ENCODE measurements at regions not wholly inside any gene's neighbourhood (a gene's known extent, or its start where the extent isn't known, plus 50 kb on each side); places are given as distances from the start of the nearest gene placed in this dataset.
"Not testable (repeated sequence)": the region's sequence is repeated elsewhere in the genome, so short reads cannot be mapped to it uniquely, and the experiment has no call there.

GRCh38 chr14:54010981-54011380, 54.4 kb upstream of the BMP4 start:
- DNase-seq (ENCODE audit: low read depth), result no peak

- no peak for DNase-seq (ENCODE audit: low read depth)
Observed at GRCh38 chr14:54023027-54023426, 66.4 kb upstream of the BMP4 start.

DNA sequence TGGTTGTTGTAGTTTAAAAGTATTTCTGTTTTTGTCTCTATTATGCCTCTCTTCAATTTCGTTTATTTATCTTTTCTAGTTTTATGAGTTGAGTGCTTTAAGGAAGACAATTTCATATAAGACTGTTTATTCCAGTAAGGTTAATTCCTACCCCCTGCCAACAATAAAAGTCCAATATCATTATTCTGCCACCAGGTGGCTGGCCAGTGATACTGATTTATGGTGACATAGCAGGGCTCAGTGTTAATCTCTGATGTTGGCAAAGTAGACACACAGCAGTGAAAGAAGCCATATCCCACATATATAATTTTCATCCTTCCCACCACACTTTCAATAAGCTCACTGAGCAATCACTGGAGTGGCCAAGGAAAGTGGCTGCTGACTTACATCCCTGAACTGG, 69.0 kb upstream of the BMP4 start:
- peak; percentile 32 for DNase-seq (ENCODE audit: low read depth)

GRCh38 chr14:54026671-54027070, 70.0 kb upstream of the BMP4 start:
- DNase-seq (ENCODE audit: low read depth), result no peak

GRCh38 chr14:54030996-54031395, 74.4 kb upstream of the BMP4 start:
- DNase-seq (ENCODE audit: low read depth), result not testable (repeated sequence)

DNA sequence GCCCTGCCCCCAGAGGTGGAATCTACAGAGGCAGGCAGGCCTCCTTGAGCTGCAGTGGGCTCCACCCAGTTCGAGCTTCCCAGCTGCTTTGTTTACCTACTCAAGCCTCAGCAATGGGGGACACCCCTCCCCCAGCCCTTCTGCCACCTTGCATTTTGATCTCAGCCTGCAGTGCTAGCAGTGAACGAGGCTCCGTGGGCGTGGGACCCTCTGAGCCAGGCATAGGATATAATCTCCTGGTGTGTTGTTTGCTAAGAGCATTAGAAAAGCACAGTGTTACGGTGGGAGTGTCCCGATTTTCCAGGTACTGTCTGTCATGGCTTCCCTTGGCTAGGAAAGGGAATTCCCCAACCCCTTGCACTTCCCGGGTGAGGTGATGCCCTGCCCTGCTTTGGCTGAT, 76.7 kb upstream of the BMP4 start:
- not testable (repeated sequence) for DNase-seq (ENCODE audit: low read depth)

- DNase-seq (ENCODE audit: low read depth), result no peak
Observed at GRCh38 chr14:54038724-54039123, 82.1 kb upstream of the BMP4 start.

- no peak for DNase-seq (ENCODE audit: low read depth)
Observed at GRCh38 chr14:54039311-54039710, 82.7 kb upstream of the BMP4 start.

DNA sequence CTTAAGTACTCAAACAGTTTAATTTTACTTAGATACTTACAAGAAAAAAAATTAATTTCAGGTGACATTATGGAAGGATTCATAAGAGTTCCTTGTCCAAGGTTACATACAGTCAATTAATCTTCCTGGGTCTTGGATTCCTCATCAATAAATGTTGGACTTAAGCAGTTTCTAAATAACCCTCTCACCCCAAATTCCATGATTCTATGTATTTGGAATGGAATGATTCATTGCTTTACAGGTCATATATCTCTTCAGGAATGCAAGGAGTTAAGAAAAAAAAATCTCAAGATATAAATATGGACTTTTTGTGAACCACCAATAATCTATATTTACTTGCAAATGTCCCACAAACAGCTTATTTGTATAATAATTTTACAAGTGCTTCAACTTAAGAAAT, 84.2 kb upstream of the BMP4 start:
- peak; percentile 33 for DNase-seq (ENCODE audit: low read depth)

- no peak for DNase-seq (ENCODE audit: low read depth)
Observed at GRCh38 chr14:54046250-54046649, 89.6 kb upstream of the BMP4 start.

GRCh38 chr14:54047645-54048308, 91.2 kb upstream of the BMP4 start:
- DNase-seq (ENCODE audit: low read depth), result no peak

GRCh38 chr14:54048311-54048710, 91.7 kb upstream of the BMP4 start:
- no peak for DNase-seq (ENCODE audit: low read depth)

GRCh38 chr14:54048736-54049135, 92.1 kb upstream of the BMP4 start:
- no peak for DNase-seq (ENCODE audit: low read depth)

DNA sequence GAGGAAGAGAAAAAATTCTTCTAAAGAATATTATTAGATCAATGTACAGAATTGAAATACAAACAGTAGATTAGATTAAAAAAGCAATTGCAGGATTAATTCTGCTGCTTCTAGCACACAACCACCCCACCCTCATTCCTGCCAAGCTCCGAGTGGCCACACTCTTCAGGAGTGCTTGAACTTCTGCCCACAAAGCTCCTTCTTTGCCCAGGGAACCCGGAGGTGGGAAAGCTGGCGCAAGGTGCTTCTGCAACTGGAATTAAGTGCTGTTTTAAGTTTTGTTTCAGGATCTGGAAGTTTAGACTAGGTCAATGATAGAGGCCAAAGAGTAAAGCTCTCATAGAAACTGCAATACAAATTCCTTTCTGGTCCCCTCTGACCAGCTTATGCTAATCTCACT, 94.1 kb upstream of the BMP4 start:
- no peak for DNase-seq (ENCODE audit: low read depth)

DNA sequence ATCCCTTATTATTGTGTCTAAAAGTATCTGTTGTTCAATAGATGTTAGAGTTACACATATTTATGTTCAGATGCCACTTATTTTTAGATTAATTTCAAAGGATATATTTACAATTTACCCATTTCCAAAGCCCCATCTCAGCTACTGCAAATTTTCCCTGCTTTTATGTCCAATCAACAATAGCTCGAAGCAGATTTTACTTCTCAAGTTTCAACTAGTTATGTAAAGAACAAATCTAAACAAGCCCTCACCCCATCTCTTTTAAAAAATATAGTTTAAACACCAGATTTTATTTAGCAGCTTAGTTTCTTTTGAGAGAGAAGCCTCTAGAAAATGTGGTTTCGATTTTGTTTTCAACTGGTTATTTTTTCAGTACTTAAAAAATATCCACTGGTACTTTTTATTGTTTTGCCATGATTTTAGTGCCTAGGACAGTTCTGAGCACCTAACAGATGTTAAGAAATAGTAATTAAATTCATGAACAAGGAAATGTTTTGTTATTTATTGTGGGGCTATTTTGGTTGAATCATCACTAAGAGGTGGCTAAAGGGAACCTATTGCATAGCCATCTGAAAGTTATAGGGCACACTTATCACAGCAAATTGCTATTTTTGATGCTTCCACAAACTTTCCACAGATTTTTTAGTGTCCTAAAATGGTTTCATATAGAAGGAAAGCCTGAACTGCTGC, 96.2 kb upstream of the BMP4 start:
- no peak for DNase-seq (ENCODE audit: low read depth)

DNA sequence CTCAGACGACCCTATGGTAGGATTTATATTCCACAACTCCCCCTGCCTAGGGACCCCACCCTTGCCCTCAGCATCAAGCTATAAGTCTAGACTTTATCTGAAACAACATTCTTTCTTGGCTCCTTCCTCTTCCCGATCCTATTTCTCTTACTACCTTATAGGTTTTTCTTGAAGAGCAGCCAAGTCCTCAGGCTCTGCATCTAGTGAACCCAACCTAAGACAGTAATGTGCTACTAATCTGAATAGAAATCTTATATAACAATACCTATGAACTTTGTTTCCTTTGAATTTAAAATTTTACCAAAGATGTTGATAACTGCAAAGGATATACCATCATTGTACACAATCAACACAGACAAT, 96.7 kb upstream of the BMP4 start:
- DNase-seq (ENCODE audit: low read depth), result no peak

- no peak for DNase-seq (ENCODE audit: low read depth)
Observed at GRCh38 chr14:54058505-54058904, 101.9 kb upstream of the BMP4 start.

GRCh38 chr14:54083549-54084239, 127.1 kb upstream of the BMP4 start:
- DNase-seq (ENCODE audit: low read depth), result peak; percentile 19

GRCh38 chr14:54085232-54085761, 128.7 kb upstream of the BMP4 start:
- DNase-seq (ENCODE audit: low read depth), result no peak

DNA sequence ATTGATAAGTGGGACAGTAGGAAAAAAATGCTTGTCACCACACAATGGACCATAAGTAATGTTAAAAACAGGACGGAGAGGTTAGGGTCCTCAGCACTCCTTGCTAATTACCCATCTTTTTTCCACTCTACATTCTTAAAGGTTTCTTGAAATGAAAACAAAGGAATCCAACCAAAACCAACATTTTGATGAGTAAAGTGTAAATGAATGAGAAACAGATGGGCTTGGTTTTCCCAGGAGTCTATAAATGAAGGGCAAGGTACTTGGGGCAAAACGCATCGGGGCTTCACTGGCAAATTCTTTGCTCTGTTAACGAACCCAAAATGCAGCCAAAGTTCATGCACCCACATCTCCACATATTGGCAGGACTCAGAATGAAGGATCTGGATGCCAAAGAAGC, 129.2 kb upstream of the BMP4 start:
- no peak for DNase-seq (ENCODE audit: low read depth)

DNA sequence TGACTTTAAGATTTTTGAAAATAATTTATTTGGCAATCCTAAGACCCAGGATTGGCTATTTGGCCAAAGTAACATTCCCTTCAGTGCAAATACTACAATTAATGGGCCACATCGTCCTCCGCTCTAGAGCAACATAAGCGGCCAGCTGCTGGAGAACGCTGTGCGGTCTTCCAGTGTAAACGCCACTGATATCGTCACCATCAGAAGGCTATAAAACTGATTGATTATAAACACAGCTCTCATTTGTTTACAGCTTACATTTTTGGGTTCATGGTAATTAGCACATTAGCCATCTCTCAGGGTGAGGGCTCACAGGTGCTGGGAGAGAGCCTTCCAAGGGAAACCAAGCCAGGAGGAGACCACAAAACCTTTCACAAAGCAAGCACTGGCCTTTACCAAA, 130.1 kb upstream of the BMP4 start:
- DNase-seq (ENCODE audit: low read depth), result no peak

DNA sequence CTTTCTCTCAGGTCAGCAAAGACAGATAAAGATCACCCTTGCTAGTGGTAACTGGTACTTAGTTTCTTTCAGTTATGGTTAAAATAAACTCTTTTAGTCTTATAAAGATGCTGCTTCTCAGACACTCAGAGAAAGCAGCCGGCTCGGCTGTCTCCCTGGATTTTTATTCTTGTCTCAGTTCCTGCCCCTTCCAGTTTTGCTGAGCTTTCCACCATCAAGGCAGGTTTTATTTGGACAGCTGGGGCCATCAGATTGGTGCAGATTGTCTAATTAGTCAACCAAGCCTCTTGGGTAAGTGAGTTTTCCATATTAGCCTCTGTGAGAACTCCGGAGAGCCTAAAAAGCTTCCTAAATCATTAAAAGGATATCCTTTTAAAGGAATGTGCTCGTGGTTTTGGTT, 130.8 kb upstream of the BMP4 start:
- no peak for DNase-seq (ENCODE audit: low read depth)

DNA sequence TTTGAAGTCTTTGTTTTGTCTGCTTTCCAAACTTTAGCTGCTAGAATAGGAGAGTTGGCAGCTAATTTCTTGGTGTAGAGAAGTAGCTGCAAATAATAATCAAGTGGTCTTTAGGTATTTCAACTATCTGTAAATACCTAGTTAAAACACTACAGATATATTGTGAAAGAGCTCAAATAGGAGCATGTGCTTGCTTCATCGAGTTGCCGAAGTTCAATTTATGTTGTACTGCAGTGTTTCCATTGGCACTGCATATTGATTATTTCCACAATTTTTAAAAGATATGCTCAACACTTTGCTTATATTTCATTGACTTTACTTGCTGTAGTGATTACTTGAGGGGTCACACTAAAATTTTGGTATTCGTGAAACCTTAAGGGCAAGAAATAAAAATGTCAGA, 131.6 kb upstream of the BMP4 start:
- DNase-seq (ENCODE audit: low read depth), result no peak

Measured in HT1080 (cell line).